HCT116 (cell line): ENCODE measurements at regions not wholly inside any gene's neighbourhood (a gene's known extent, or its start where the extent isn't known, plus 50 kb on each side); places are given as distances from the start of the nearest gene placed in this dataset.
A peak's percentile ranks its signal among the peaks of the same experiment; 100 is the strongest.

Source experiments
- ATAC-seq: fragments of 200-7000 bp; cut with Tn5 transposase; 2 replicates; pipeline ENCODE4 v1.9.1; 2020; ENCODE audit warnings: mild to moderate bottlenecking, moderate library complexity
- BruUV-seq: library from RNA; stranded (reverse); fragments of 400-500 nt; replicated peaks from 2 replicates; lab custom pipeline; 2021; lab: Mats Ljungman, UMichigan
- CTCF ChIA-PET: fragments of 300-600 bp; sonication (Branson Sonifier 250); formaldehyde crosslinking; loops from one replicate; lab custom pipeline; 2021; ENCODE audit warnings: antibody characterized with exemption; lab: Charles Lee
- POLR2A ChIA-PET: fragments of 300-600, 350-600 bp; sonication (Branson Sonifier 250); formaldehyde crosslinking; loops from one replicate; lab custom pipeline; 2021; ENCODE audit warnings: antibody characterized with exemption; lab: Charles Lee
- RAD21 ChIA-PET, 2 experiments: fragments of 300-600 bp; sonication (Branson Sonifier 250); formaldehyde crosslinking; loops; one replicate each; lab custom pipeline; 2023; ENCODE audit warnings: low total read pairs in 2 of 2; ENCODE audit not compliant: uncharacterized antibody in 2 of 2, unreplicated experiment in 2 of 2, low non-redundant PET in 1 of 2; lab: Charles Lee
- DNase-seq: peaks from one replicate; pipeline ENCODE4 v3.0.0-alpha.2; 2010; ENCODE audit warnings: low read depth, low spot score
- H2AFZ ChIP-seq: fragments of 200-600 bp; shearing (Covaris generic), sonication (generic); 2 replicates; pipeline ENCODE4 v1.6.1; 2017; ENCODE audit warnings: low read depth, mixed run types, mixed read lengths, antibody characterized with exemption, low read length; ENCODE audit not compliant: poor library complexity, severe bottlenecking
- H3K27ac ChIP-seq: 2 replicates; pipeline ENCODE4 v1.5.1; 2012; ENCODE audit warnings: low read depth, low read length
- H3K27me3 ChIP-seq: fragments of 200-600 bp; sonication (generic); 2 replicates; pipeline ENCODE4 v1.6.1; 2016; ENCODE audit warnings: mixed run types, low read length, mixed read lengths; ENCODE audit not compliant: insufficient read depth
- H3K36me3 ChIP-seq, 2 experiments: fragments of 200-500 bp in 1 of 2; fragments of 200-600 bp in 1 of 2; sonication (Bioruptor generic) in 1 of 2; sonication (generic) in 1 of 2; 2 replicates each; pipeline versions ENCODE4 v1.5.1 to v1.6.1; 2014 to 2016; ENCODE audit warnings: low read length in 2 of 2, inconsistent platforms in 1 of 2, mixed read lengths in 1 of 2, mixed run types in 1 of 2; ENCODE audit not compliant: insufficient read depth in 2 of 2, control insufficient read depth in 1 of 2
- H3K4me1 ChIP-seq, 2 experiments: fragments of 200-600 bp in 1 of 2; sonication (generic) in 1 of 2; 2 replicates each; pipeline versions ENCODE4 v1.5.1 to v1.6.1; 2012 to 2017; ENCODE audit warnings: low read length in 2 of 2, inconsistent platforms in 1 of 2, mild to moderate bottlenecking in 1 of 2, mixed read lengths in 1 of 2, mixed run types in 1 of 2, moderate library complexity in 1 of 2; ENCODE audit not compliant: insufficient read depth in 2 of 2, control insufficient read depth in 1 of 2
- H3K4me2 ChIP-seq: fragments of 200-600 bp; sonication (generic); 2 replicates; pipeline ENCODE4 v1.6.1; 2017; ENCODE audit warnings: mixed run types, low read length, mixed read lengths
- H3K4me3 ChIP-seq, 2 experiments: fragments of 200-600 bp in 1 of 2; sonication (generic) in 1 of 2; replicated peaks in 1 of 2; 2 replicates each; pipeline ENCODE4 v1.5.1; 2011 to 2016; ENCODE audit warnings: low read length in 2 of 2, control low read depth in 1 of 2, low read depth in 1 of 2, mild to moderate bottlenecking in 1 of 2, mixed read lengths in 1 of 2, mixed run types in 1 of 2
- H3K79me2 ChIP-seq: fragments of 200-600 bp; sonication (generic); 2 replicates; pipeline ENCODE4 v1.6.1; 2017; ENCODE audit warnings: mild to moderate bottlenecking, mixed run types, low read length, moderate library complexity, mixed read lengths; ENCODE audit not compliant: insufficient read depth
- H3K9ac ChIP-seq: fragments of 200-600 bp; sonication (generic); 2 replicates; pipeline ENCODE4 v1.6.1; 2016; ENCODE audit warnings: low read length, mixed read lengths
- H3K9me2 ChIP-seq: fragments of 200-600 bp; sonication (generic), shearing (Covaris generic); 2 replicates; pipeline ENCODE4 v1.6.1; 2017; ENCODE audit warnings: mixed run types, mild to moderate bottlenecking, moderate library complexity; ENCODE audit not compliant: insufficient read depth
- H3K9me3 ChIP-seq, 2 experiments: fragments of 200-500 bp in 1 of 2; fragments of 200-600 bp in 1 of 2; sonication (Bioruptor generic) in 1 of 2; sonication (generic) in 1 of 2; 2 replicates each; pipeline ENCODE4 v1.6.1; 2014 to 2017; ENCODE audit warnings: low read length in 2 of 2, mixed read lengths in 2 of 2, inconsistent platforms in 1 of 2, low read depth in 1 of 2, mild to moderate bottlenecking in 1 of 2, mixed run types in 1 of 2, moderate library complexity in 1 of 2; ENCODE audit not compliant: control insufficient read depth in 1 of 2, insufficient read depth in 1 of 2
- H4K20me1 ChIP-seq: fragments of 200-600 bp; sonication (generic), shearing (Covaris generic); 2 replicates; pipeline ENCODE4 v1.6.1; 2017; ENCODE audit warnings: mixed run types, mild to moderate bottlenecking, moderate library complexity; ENCODE audit not compliant: insufficient read depth
- CTCF ChIP-seq, 3 experiments: fragments of 200-600 bp in 1 of 3; sonication (generic) in 1 of 3; IDR thresholded peaks in 2 of 3; conservative IDR thresholded peaks in 1 of 3; 2 replicates each; pipeline ENCODE4 v1.5.1; 2012 to 2017; ENCODE audit warnings: low read depth in 2 of 3, low read length in 2 of 3, antibody characterized with exemption in 1 of 3, borderline replicate concordance in 1 of 3, control low read depth in 1 of 3, mild to moderate bottlenecking in 1 of 3, mixed read lengths in 1 of 3, mixed run types in 1 of 3, moderate library complexity in 1 of 3; ENCODE audit not compliant: insufficient read depth in 1 of 3
- EZH2phosphoT487 ChIP-seq: fragments of 200-600 bp; IDR thresholded peaks from 2 replicates; pipeline ENCODE4 v1.6.1; 2018; ENCODE audit warnings: antibody characterized with exemption, borderline replicate concordance
- MAX ChIP-seq: IDR thresholded peaks from 2 replicates; pipeline ENCODE4 v1.6.1; 2012
- RAD21 ChIP-seq: IDR thresholded peaks from 2 replicates; pipeline ENCODE4 v1.6.1; 2012; ENCODE audit warnings: low read depth, mild to moderate bottlenecking
- SRF ChIP-seq: IDR thresholded peaks from 2 replicates; pipeline ENCODE4 v1.6.1; 2012; ENCODE audit warnings: low read depth
- YY1 ChIP-seq: IDR thresholded peaks from 2 replicates; pipeline ENCODE4 v1.6.1; 2011; ENCODE audit warnings: low read length, low read depth, moderate library complexity, mild to moderate bottlenecking; ENCODE audit not compliant: insufficient replicate concordance; ENCODE audit errors: extremely low read depth
- ZFX ChIP-seq: fragments of 450-650 bp; IDR thresholded peaks from 2 replicates; pipeline ENCODE4 v1.6.1; 2017
- intact Hi-C: fragments of 100-400 bp; cut with micrococcal nuclease; formaldehyde crosslinking; loops from 2 replicates; pipeline ENCODE4 v1.10.0; 2022
- TF ChIP-seq, protein P1 (sequence below): IDR thresholded peaks from 2 replicates; pipeline ENCODE4 v1.6.1; 2012; ENCODE audit warnings: low read depth
- TF ChIP-seq, protein P2 (sequence below): IDR thresholded peaks from 2 replicates; pipeline ENCODE4 v1.6.1; 2012
- TF ChIP-seq, protein P3 (sequence below): IDR thresholded peaks from 2 replicates; pipeline ENCODE4 v1.6.1; 2011; ENCODE audit warnings: mild to moderate bottlenecking, low read length, moderate library complexity; ENCODE audit not compliant: insufficient replicate concordance; ENCODE audit errors: extremely low read depth

DNA sequence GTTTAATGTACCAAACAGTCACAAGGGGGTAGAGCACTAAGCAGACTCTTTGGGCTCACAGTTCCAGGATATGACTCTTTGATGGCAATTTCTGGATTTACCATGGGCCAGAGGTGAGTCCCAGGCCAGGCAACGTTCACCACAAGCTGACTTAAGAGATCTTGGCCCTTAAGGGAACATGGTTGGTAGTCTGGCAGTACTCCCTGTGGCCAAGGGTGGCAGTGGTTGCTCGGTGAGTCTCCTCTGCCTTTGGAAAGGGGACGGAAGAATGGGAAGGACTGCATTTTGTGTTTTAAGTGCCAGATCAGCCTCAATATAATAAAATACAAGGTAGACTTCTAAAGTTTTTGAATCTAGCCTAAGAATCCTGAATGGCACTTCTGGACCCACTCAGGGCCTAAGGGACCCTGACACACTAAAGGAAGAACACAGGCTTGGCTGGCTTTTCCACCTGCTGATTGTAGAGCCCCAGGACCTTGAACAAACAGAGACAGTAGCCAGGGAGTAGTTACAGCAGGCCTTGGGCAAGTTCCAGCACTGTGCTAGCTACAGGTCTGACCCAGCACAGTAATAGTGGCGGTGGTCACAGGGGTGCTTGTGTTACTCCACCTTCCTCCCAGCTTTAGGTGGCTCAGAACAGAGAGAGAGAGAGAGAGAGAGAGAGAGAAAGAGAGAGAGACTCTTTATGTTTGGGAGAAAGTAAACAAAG, 730.7 kb upstream of the ALCAM start:
- Histone ChIP-seq H3K9ac (no peak overlapping the region), H3K27me3 (no peaks in the 10 kb centered on the region), H3K9me3 (peaks cover 0 to 8% of the 10 kb centered on the region in 2 experiments; a peak in 1 of 4 replicates), H2AFZ (no peak overlapping the region), H4K20me1 (no peaks in the 10 kb centered on the region), H3K9me2 (no peaks in the 10 kb centered on the region; the same call in 1 of the 2 replicates), H3K79me2 (no peaks in the 10 kb centered on the region), H3K4me1 (no peaks in the 10 kb centered on the region), H3K36me3 (no peaks in the 10 kb centered on the region), H3K4me3 (no peak overlapping the region), H3K27ac (no peak overlapping the region), H3K4me2 (no peak overlapping the region)
- ChIA-PET CTCF (no interaction called here), RAD21 (no interaction called here), POLR2A (no interaction called here)
- no peak for DNase-seq
- intact Hi-C loops, result no loop called here
- TF ChIP-seq, protein P1, sequence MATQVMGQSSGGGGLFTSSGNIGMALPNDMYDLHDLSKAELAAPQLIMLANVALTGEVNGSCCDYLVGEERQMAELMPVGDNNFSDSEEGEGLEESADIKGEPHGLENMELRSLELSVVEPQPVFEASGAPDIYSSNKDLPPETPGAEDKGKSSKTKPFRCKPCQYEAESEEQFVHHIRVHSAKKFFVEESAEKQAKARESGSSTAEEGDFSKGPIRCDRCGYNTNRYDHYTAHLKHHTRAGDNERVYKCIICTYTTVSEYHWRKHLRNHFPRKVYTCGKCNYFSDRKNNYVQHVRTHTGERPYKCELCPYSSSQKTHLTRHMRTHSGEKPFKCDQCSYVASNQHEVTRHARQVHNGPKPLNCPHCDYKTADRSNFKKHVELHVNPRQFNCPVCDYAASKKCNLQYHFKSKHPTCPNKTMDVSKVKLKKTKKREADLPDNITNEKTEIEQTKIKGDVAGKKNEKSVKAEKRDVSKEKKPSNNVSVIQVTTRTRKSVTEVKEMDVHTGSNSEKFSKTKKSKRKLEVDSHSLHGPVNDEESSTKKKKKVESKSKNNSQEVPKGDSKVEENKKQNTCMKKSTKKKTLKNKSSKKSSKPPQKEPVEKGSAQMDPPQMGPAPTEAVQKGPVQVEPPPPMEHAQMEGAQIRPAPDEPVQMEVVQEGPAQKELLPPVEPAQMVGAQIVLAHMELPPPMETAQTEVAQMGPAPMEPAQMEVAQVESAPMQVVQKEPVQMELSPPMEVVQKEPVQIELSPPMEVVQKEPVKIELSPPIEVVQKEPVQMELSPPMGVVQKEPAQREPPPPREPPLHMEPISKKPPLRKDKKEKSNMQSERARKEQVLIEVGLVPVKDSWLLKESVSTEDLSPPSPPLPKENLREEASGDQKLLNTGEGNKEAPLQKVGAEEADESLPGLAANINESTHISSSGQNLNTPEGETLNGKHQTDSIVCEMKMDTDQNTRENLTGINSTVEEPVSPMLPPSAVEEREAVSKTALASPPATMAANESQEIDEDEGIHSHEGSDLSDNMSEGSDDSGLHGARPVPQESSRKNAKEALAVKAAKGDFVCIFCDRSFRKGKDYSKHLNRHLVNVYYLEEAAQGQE, result no peak
- TF ChIP-seq RAD21 (0 out of 2 replicates have a peak, but pooled peaks have one; percentile 12), MAX (no peak), EZH2phosphoT487 (no peak), ZFX (no peak), SRF (no peak), YY1 (no peak), CTCF (IDR thresholded peaks at IDR 0.05 in 2 of 3, conservative IDR thresholded peaks at IDR 0.05 in 1 of 3; ENCODE audit: borderline replicate concordance in 1 of 3, insufficient read depth in 1 of 3, low read depth in 2 of 3, low read length in 2 of 3) (peak in 2 of 3 experiments; percentile 37 to 42; a peak in 4 of 6 replicates)
- TF ChIP-seq, protein P2, sequence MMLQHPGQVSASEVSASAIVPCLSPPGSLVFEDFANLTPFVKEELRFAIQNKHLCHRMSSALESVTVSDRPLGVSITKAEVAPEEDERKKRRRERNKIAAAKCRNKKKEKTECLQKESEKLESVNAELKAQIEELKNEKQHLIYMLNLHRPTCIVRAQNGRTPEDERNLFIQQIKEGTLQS, result no peak
- TF ChIP-seq, protein P3, sequence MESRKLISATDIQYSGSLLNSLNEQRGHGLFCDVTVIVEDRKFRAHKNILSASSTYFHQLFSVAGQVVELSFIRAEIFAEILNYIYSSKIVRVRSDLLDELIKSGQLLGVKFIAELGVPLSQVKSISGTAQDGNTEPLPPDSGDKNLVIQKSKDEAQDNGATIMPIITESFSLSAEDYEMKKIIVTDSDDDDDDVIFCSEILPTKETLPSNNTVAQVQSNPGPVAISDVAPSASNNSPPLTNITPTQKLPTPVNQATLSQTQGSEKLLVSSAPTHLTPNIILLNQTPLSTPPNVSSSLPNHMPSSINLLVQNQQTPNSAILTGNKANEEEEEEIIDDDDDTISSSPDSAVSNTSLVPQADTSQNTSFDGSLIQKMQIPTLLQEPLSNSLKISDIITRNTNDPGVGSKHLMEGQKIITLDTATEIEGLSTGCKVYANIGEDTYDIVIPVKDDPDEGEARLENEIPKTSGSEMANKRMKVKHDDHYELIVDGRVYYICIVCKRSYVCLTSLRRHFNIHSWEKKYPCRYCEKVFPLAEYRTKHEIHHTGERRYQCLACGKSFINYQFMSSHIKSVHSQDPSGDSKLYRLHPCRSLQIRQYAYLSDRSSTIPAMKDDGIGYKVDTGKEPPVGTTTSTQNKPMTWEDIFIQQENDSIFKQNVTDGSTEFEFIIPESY, result no peak
- peak; percentile 86 for ATAC-seq
- no TSS peak for BruUV-seq
